ENCODE measurements at regions not wholly inside any gene's neighbourhood (a gene's known extent, or its start where the extent isn't known, plus 50 kb on each side); places are given as distances from the start of the nearest gene placed in this dataset.

- TF ChIP-seq CTCF (IDR thresholded peaks at IDR 0.05) (no peak), POLR2A (IDR thresholded peaks at IDR 0.05) (no peak), POLR2AphosphoS5 (IDR thresholded peaks at IDR 0.05) (no peak)
Observed at GRCh38 chr9:119667163-119667562, 297.9 kb upstream of the BRINP1 start.
